ENCODE measurements at regions not wholly inside any gene's neighbourhood (a gene's known extent, or its start where the extent isn't known, plus 50 kb on each side); places are given as distances from the start of the nearest gene placed in this dataset.

GRCh38 chr5:40389591-40389990 is 290.1 kb upstream of the PTGER4 start:
- Histone ChIP-seq H3K4me3 (ENCODE audit: low read depth, low read length) (no peak overlapping the region), H3K9me3 (ENCODE audit: control insufficient read depth, insufficient read depth, low read length) (no peaks in the 10 kb centered on the region), H3K27me3 (ENCODE audit: control insufficient read depth, insufficient read depth, low read length) (no peaks in the 10 kb centered on the region), H3K27ac (ENCODE audit: low read depth, low read length) (no peak overlapping the region)
- DNase-seq (ENCODE audit: low read depth, low spot score): no peak
- ChIA-PET CTCF (no interaction called here), POLR2A (no interaction called here)
- TF ChIP-seq, protein P1, sequence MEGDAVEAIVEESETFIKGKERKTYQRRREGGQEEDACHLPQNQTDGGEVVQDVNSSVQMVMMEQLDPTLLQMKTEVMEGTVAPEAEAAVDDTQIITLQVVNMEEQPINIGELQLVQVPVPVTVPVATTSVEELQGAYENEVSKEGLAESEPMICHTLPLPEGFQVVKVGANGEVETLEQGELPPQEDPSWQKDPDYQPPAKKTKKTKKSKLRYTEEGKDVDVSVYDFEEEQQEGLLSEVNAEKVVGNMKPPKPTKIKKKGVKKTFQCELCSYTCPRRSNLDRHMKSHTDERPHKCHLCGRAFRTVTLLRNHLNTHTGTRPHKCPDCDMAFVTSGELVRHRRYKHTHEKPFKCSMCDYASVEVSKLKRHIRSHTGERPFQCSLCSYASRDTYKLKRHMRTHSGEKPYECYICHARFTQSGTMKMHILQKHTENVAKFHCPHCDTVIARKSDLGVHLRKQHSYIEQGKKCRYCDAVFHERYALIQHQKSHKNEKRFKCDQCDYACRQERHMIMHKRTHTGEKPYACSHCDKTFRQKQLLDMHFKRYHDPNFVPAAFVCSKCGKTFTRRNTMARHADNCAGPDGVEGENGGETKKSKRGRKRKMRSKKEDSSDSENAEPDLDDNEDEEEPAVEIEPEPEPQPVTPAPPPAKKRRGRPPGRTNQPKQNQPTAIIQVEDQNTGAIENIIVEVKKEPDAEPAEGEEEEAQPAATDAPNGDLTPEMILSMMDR (IDR thresholded peaks at IDR 0.05; ENCODE audit: low read depth, low read length): no peak

DNA sequence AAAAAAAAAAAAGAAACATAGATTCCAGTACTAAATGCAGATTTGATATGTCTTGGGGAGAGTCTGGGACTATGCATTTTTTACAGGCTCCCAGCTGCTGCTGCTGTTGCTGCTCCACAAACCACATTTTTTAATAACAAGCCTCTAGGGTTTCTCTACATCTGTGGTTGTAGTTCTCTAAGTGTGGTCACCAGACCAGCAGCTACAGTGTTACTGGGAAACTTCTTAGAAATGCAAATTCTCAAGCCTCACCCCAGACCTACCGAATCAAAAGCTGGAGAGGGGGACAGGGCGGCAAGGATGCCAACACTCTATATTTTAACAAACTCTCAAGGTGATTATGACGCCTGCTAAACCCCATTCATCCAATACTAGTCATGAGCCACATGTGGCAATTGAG is 293.4 kb upstream of the PTGER4 start:
- TF ChIP-seq, protein P1 (IDR thresholded peaks at IDR 0.05; ENCODE audit: low read depth, low read length): no peak
- CTCF ChIA-PET: no interaction called here

DNA sequence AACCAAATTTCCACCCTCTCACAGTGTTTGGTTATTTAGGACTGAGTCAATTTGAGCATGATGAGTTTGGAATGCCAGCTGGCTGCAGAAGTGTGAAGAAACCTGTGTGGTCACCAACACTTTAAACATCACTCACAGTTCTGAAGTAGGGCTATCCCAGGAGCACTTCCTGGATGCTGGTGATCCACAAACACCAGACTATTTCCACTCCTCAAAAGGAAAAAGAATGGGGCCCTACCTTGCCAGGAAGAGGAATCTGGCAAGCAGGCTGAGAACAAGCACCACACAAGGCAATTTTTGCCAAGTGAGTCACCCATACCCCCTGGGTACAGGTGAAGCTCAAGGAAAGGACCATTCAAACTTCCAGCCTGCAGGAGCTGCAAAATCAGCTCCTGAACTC is 294.2 kb upstream of the PTGER4 start:
- no peaks in the 10 kb centered on the region for H3K27me3 ChIP-seq (ENCODE audit: control insufficient read depth, insufficient read depth, low read length)
- H3K4me3 ChIP-seq (ENCODE audit: low read depth, low read length): no peak overlapping the region
- H3K9me3 ChIP-seq (ENCODE audit: control insufficient read depth, insufficient read depth, low read length): no peaks in the 10 kb centered on the region
- POLR2A ChIA-PET: no interaction called here
- DNase-seq (ENCODE audit: low read depth, low spot score): peak; percentile 8
- CTCF ChIA-PET: no interaction called here
- no peak overlapping the region for H3K27ac ChIP-seq (ENCODE audit: low read depth, low read length)
- TF ChIP-seq, protein P1 (IDR thresholded peaks at IDR 0.05; ENCODE audit: low read depth, low read length): no peak

More for the DNA sequence above, 293.4 kb upstream of the PTGER4 start:
- no peak overlapping the region for H3K27ac ChIP-seq (ENCODE audit: low read depth, low read length)
- POLR2A ChIA-PET: no interaction called here
- H3K4me3 ChIP-seq (ENCODE audit: low read depth, low read length): no peak overlapping the region
- no peaks in the 10 kb centered on the region for H3K27me3 ChIP-seq (ENCODE audit: control insufficient read depth, insufficient read depth, low read length)
- H3K9me3 ChIP-seq (ENCODE audit: control insufficient read depth, insufficient read depth, low read length): no peaks in the 10 kb centered on the region
- DNase-seq (ENCODE audit: low read depth, low spot score): peak; percentile 34

DNA sequence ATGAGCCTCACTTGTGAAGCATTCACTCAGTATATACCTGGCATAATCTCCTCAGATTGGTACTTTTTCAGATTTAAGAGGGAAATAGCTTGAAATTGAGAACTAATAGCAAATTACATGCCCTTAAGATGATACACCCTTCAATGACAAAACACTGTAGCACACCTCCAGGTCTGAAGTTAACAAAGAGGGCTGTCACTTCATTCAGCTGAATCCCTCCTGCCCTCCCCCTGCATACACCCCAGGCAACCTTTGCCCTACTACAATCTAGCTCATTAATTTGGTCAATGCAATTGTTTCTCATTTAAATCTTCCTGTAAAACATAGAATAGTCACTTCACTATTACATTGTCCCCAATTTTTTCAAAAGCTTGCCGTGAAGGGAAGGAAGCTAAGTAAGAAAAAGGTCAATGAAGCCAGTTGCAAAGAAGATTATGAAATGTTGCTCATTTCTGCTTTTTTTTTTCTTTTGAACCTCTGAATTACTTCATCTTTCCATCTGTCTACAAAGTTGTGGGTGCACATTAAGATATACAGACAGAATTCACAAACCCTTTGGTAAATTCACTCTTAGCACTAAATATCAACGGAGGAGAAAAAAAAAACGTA is 294.8 kb upstream of the PTGER4 start:
- H3K9me3 ChIP-seq (ENCODE audit: control insufficient read depth, insufficient read depth, low read length): no peaks in the 10 kb centered on the region

More for the DNA sequence above, 294.8 kb upstream of the PTGER4 start:
- TF ChIP-seq, protein P1 (IDR thresholded peaks at IDR 0.05; ENCODE audit: low read depth, low read length): no peak
- ChIA-PET CTCF (no interaction called here), POLR2A (no interaction called here)
- no peak for DNase-seq (ENCODE audit: low read depth, low spot score)
- no peaks in the 10 kb centered on the region for H3K27me3 ChIP-seq (ENCODE audit: control insufficient read depth, insufficient read depth, low read length)
- H3K27ac ChIP-seq (ENCODE audit: low read depth, low read length): no peak overlapping the region
- no peak overlapping the region for H3K4me3 ChIP-seq (ENCODE audit: low read depth, low read length)

Measured in AG04450 (cell line).